COR-L47 (cell line): ENCODE measurements at regions not wholly inside any gene's neighbourhood (a gene's known extent, or its start where the extent isn't known, plus 50 kb on each side); places are given as distances from the start of the nearest gene placed in this dataset.

Source experiments
- DNase-seq: peaks from one replicate; lab custom pipeline; 2025; lab: John Stamatoyannopoulos, UW

DNA sequence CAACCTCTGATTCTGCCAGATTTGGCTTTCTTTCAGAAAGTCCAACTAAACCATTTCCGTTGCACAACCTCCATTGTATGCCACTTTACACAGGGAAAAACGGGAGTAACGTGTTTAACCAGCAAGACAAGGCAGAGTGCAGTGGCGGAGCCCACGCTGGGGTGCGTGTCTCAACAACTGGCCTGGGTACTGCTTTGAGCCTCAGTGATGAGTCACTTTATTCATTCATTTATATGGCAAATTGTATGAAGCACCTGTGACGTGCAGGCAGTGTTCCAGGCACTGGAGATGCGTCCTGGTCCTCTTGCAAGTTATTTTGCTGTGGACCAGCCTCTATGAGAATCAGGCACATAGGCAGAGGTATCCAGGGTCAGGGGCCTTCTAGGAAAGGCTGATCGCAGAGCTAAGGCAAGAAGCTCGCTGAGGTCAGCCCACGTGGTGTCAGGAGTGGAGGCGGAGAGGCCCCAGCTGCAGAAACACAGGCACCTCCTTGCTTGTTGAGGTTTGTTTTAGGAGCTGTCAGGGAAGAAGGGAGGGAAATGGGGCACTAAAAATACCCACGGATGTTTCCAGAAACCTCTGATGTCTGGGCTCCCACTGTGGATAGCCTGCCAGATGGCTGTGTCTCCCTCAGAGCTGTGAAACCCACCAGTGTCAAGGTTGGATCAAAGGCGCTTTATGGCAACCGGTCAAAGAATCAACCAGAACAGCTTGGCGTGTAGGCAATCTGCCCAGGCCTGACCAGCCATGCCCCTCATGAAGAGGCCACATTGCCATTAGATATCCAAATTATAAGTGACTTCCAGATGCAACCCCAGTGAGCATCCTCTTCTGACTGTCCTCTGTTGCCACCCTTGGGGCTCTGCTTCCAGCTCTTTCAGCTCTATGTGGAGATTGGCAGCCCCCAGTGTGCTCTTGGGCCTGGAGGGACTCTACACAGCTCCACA is 157.2 kb downstream of the CD83 start:
- no peak for DNase-seq

DNA sequence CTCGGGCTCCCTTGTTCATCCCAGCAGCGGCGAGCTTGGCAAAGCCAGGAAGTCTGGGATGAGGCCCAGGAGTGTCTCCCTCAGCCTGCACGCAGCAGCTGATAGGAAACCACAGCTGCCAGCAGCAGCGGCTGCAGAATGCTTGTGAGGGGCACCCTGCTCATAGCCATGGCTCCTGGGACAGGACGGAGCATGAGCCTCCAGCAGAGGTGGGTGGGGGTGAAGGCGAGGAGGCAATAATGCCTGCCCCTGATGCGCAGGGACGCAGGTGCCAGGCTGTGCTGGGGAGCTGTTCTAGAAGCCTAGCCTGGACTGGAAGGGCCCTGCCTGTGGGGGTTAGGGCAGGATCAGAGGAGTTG is 157.9 kb downstream of the CD83 start:
- DNase-seq = no peak

DNA sequence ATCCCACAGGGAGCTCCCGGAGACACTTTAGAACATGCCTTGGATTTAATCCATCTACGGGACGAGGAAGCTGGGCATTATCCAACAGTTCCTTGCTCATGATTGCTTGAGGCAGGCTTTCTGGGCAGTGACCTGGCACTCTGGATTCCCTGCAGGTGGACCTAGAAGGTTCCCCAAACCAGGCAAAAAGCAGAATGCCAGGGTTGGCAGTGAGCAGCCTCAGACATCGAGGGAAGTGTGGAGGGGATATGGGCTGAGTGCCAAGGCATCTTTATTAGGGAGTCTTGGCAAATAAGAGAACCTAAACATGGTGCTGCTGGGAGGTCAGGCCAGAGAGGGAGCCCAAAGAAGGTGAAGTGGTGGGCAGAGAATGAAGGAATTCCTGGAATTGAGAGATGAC is 158.5 kb downstream of the CD83 start:
- DNase-seq = no peak

GRCh38 chr6:14276667-14277404 is 159.3 kb downstream of the CD83 start:
- no peak for DNase-seq

DNA sequence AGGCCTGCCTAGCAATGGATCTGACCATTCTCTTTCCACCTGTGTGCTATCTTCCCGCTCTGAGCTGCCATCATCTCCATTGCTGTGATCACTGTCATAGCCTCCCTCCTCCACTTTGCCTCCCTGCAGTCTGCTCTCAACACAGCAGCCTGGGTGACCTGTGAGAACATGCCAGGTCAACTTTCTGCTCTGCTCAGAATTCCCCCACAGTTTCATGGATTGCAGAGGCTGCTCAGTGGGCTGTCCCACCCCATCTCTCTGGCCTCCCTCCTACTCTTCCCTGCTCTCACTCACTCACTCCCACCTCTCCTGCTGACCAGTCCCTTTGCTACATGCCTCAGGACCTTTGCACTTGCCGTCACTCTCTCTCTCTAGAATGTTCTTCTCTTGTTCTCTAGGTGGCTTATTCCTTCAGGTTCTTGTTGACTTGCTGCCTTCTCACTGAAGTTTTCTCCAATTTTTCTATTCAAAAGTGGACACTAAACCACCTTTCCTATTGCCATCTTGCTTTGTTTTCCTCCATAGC is 159.9 kb downstream of the CD83 start:
- no peak for DNase-seq

GRCh38 chr6:14278006-14278405 is 160.4 kb downstream of the CD83 start:
- DNase-seq = no peak

- no peak for DNase-seq
Measured at GRCh38 chr6:14278446-14278845, 160.9 kb downstream of the CD83 start.

- DNase-seq = no peak
Measured at GRCh38 chr6:14280006-14280510, 162.5 kb downstream of the CD83 start.

- no peak for DNase-seq
Measured at GRCh38 chr6:14280766-14281293, 163.3 kb downstream of the CD83 start.

DNA sequence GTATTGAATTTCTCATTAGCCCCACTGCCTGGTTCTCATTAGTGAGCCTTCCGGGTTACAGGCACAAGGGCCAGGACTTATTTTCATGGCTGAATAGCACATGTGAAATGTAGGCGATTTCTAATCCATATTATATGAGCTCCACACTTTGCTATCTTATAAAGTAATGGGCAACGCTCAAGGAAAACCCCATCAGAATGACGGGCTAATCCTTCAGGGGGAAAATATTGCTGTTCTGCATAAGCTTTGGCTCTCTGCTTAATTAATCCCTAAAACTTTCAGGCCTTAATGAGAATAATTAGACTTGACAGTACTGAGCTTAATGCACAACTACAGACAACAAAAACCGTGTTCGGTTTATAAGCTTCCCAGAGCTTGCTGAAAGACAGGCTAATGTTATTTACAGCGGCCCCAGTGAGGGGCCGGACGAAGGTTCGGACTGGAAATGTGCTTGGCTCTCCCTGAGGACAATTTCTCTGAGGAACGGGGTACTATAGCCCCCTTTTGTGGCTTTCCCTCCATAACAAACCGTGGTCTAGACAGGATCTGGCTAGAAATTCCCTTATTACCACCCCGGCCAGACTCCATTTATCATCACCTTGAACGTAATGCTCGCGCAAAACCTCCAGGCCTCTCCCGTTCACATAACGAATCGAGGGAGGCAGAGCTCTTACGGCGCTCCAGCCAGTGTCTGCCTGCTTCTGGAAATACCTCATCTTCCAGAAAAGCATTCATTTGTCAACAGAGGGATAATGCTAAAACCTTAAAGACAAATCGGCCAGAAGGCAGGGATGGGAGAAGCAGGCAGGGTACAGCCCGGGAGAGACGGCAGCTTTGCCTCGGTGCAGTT is 164.5 kb downstream of the CD83 start:
- DNase-seq = no peak

DNA sequence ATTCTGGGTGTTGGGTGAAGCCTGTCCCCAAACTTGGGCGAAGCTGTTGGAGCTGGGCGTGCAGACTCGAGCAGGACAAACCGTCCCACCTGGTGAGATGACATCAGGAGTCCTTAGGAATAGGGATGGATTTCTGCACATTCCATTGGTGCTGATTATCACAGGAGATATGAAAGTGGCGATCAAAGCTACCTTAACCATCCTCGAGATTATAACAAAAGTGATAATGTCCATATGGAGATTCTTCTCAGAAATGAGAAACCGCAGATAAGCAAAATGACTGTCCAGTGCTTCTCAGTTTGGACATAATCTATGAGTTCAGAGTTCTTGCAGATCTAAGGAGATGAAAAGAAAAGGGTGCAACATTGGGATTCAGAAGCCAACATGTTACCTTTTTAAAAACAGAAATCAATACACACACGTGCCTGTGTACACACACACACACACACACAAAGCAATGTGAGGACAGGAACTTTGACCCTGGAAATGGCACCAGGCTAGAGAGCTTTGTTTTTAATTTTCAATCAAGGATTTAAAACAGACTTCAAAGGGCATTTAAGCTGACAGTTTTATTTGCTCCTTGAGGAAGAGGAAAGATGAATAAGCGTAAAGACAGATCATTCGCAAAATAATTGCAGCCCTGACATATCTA is 165.4 kb downstream of the CD83 start:
- no peak for DNase-seq

DNA sequence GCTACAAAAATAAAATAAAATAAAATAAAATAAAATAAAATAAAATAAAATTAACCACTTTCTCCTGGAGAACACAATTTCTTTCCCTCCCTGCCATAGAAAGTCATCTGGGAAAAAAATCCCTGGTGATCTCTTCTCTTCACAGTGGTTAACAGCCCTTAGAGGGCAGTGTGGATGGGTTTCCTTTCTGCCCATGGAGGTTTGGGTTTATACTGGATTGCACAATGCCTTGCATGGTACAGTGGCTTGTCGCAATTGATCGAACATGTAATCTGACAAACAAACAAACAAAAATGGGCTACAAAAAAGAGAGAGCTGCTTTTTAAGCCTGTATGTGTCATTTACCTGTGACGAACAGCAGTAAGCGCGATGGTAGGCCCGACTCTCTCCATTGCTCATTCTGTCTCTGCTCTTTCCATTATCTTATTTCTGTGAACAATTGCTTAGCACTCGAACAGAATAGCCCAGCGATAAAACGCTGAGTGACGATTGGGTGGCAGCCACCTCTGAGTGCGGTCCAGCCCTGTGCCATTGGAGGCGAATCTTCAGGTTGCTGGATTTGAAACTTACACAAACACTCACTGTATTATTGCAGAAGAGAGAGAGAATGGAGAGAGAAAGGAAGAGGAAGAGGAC is 166.1 kb downstream of the CD83 start:
- no peak for DNase-seq

DNA sequence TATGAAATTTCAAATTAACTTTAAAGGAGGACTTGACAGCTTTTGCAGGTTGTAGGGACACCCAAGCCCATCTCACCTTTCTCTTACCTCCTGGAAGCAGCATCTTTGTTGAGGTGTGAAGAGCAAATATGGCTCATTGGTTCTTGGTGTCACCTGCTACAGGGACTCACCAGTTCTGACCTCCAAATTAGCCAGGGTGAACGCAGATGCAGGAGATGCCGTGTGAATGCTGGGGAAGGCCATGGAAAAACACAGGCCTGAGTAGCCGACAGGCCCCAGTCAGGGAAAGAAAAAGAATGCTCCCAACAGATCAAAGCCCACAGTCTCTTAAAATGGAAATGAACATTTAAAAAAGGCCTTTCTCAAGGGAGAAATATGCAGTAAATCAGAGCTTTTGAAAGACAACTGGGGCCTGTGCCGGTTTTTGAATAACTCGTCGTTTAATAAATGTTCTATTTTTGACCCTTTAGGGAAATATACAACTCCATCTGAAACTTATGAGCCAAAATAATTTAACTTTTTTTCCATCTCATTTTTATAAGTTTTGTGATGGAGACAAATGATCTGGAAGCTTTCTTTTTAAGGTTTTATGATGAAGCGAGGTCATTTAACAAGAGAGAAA is 167.5 kb downstream of the CD83 start:
- no peak for DNase-seq

DNA sequence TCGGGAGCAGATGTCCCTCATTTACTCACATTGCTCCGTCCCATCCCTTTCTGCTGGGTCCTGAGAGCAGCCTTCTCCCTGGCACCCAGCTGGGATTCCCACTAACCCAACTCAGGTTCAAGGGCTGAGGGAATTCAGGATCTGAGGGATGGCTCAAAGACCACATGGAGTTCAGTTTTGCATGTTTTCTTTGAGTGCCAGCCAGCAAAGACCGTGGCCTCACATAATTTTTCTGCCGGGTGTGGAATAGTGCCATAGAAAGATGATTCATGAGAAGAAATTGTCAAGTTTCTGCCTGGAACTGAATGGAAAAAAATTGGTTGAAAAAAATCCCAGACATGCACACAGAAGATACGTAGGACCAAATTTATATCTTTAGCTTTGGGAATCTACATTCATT is 168.6 kb downstream of the CD83 start:
- no peak for DNase-seq

- no peak for DNase-seq
Measured at GRCh38 chr6:14286634-14287428, 169.3 kb downstream of the CD83 start.

GRCh38 chr6:14287707-14288106 is 170.1 kb downstream of the CD83 start:
- no peak for DNase-seq

- no peak for DNase-seq
Measured at GRCh38 chr6:14288910-14289309, 171.3 kb downstream of the CD83 start.

GRCh38 chr6:14290041-14290771 is 172.6 kb downstream of the CD83 start:
- no peak for DNase-seq
